ENCODE measurements at regions not wholly inside any gene's neighbourhood (a gene's known extent, or its start where the extent isn't known, plus 50 kb on each side); places are given as distances from the start of the nearest gene placed in this dataset.
"Not testable (repeated sequence)": the region's sequence is repeated elsewhere in the genome, so short reads cannot be mapped to it uniquely, and the experiment has no call there.

GRCh38 chr7:32729335-32729675 lies 162.3 kb downstream of the KBTBD2 start:
- intact Hi-C loops (cut with micrococcal nuclease), result loop anchor here (2.0 kb wide), 1 partner anchor 239 kb away; the partner anchor contains the start of gene LSM5
- H3K27ac ChIP-seq (ENCODE audit: low read depth, low read length); RAD21 ChIA-PET (ENCODE audit: low non-redundant PET in 1 of 2, low total read pairs in 2 of 2, uncharacterized antibody in 2 of 2, unreplicated experiment in 2 of 2); CTCF ChIA-PET; H3K9me3 ChIP-seq (ENCODE audit: control insufficient read depth in 1 of 2, insufficient read depth in 1 of 2, low read depth in 1 of 2, low read length in 2 of 2); H3K4me1 ChIP-seq (ENCODE audit: control insufficient read depth in 1 of 2, insufficient read depth in 2 of 2, low read length in 2 of 2); H3K36me3 ChIP-seq (ENCODE audit: control insufficient read depth in 1 of 2, insufficient read depth in 2 of 2, low read length in 2 of 2); H3K9me2 ChIP-seq (ENCODE audit: insufficient read depth); ATAC-seq; BruUV-seq (replicated peaks); H3K79me2 ChIP-seq (ENCODE audit: insufficient read depth, low read length); DNase-seq (ENCODE audit: low read depth, low spot score); POLR2A ChIA-PET; H4K20me1 ChIP-seq (ENCODE audit: insufficient read depth); H3K27me3 ChIP-seq (ENCODE audit: insufficient read depth, low read length): not testable (repeated sequence)
- TF ChIP-seq MAX (IDR thresholded peaks at IDR 0.05), result peak; percentile 27; the same call in 1 of the 2 replicates
- H3K9ac ChIP-seq (ENCODE audit: low read length), result peak overlapping the region; percentile 68
- peak overlapping the region; percentile 49 to 65 for H3K4me3 ChIP-seq (replicated peaks in 1 of 2; ENCODE audit: low read depth in 1 of 2, low read length in 2 of 2)
- peak overlapping the region; percentile 35 for H2AFZ ChIP-seq (ENCODE audit: low read depth, low read length, poor library complexity, severe bottlenecking)
- H3K4me2 ChIP-seq (ENCODE audit: low read length), result peak overlapping the region; percentile 75

GRCh38 chr7:32728412-32729334 lies 162.9 kb downstream of the KBTBD2 start:
- H3K9ac ChIP-seq (ENCODE audit: low read length), result peak overlapping the region; percentile 68
- H3K36me3 ChIP-seq (ENCODE audit: control insufficient read depth in 1 of 2, insufficient read depth in 2 of 2, low read length in 2 of 2); POLR2A ChIA-PET; H3K9me3 ChIP-seq (ENCODE audit: control insufficient read depth in 1 of 2, insufficient read depth in 1 of 2, low read depth in 1 of 2, low read length in 2 of 2); CTCF ChIA-PET; H4K20me1 ChIP-seq (ENCODE audit: insufficient read depth); H3K4me1 ChIP-seq (ENCODE audit: control insufficient read depth in 1 of 2, insufficient read depth in 2 of 2, low read length in 2 of 2); H3K9me2 ChIP-seq (ENCODE audit: insufficient read depth); BruUV-seq (replicated peaks); H3K79me2 ChIP-seq (ENCODE audit: insufficient read depth, low read length); H3K27me3 ChIP-seq (ENCODE audit: insufficient read depth, low read length); RAD21 ChIA-PET (ENCODE audit: low non-redundant PET in 1 of 2, low total read pairs in 2 of 2, uncharacterized antibody in 2 of 2, unreplicated experiment in 2 of 2): not testable (repeated sequence)
- TF ChIP-seq POLR2AphosphoS5 (IDR thresholded peaks at IDR 0.05; ENCODE audit: low read depth, low read length) (peak; percentile 46; the same call in 1 of the 2 replicates), ZFX (IDR thresholded peaks at IDR 0.05) (peak; percentile 78), MAX (IDR thresholded peaks at IDR 0.05) (peak; percentile 67), YY1 (IDR thresholded peaks at IDR 0.05; ENCODE audit: extremely low read depth, insufficient replicate concordance, low read depth, low read length) (peak; percentile 6)
- peak overlapping the region; percentile 96 for H3K27ac ChIP-seq (ENCODE audit: low read depth, low read length)
- peak overlapping the region; percentile 35 for H2AFZ ChIP-seq (ENCODE audit: low read depth, low read length, poor library complexity, severe bottlenecking)
- peak; percentile 27 for DNase-seq (ENCODE audit: low read depth, low spot score)
- intact Hi-C loops (cut with micrococcal nuclease), result loop anchor here (2.0 kb wide), 1 partner anchor 238 kb away; the partner anchor contains the start of gene LSM5
- ATAC-seq, result peak; percentile 83
- peak overlapping the region; percentile 75 for H3K4me2 ChIP-seq (ENCODE audit: low read length)
- peak overlapping the region; percentile 49 to 65 for H3K4me3 ChIP-seq (replicated peaks in 1 of 2; ENCODE audit: low read depth in 1 of 2, low read length in 2 of 2)
